A549 (cell line): ENCODE measurements at regions not wholly inside any gene's neighbourhood (a gene's known extent, or its start where the extent isn't known, plus 50 kb on each side); places are given as distances from the start of the nearest gene placed in this dataset.

ENCODE experiments used
- CEBPB ChIP-seq, 2 experiments: fragments of >200 bp in 1 of 2; sonication (Bioruptor Twin) in 1 of 2; formaldehyde crosslinking in 1 of 2; IDR thresholded peaks; 2 replicates each; pipeline ENCODE4 v1.6.1; 2012 to 2016
- POLR2A ChIP-seq: IDR thresholded peaks from 2 replicates; pipeline ENCODE4 v1.6.1; 2012; ENCODE audit warnings: mild to moderate bottlenecking, low read length
- TFCP2L1 ChIP-seq: fragments of 250-450 bp; sonication (Bioruptor Pico); IDR thresholded peaks from 2 replicates; pipeline ENCODE4 v1.5.0; 2021; ENCODE audit warnings: mild to moderate bottlenecking
- ZC3H11A ChIP-seq: fragments of 450-650 bp; IDR thresholded peaks from 2 replicates; pipeline ENCODE4 v1.6.1; 2014; ENCODE audit warnings: antibody characterized with exemption, mild to moderate bottlenecking
- TF ChIP-seq, protein P1 (sequence below): fragments of >200 bp; sonication (Bioruptor Twin); formaldehyde crosslinking; IDR thresholded peaks from 3 replicates; pipeline ENCODE4 v1.5.1; 2016
- TF ChIP-seq, protein P2 (sequence below): fragments of 200-600 bp; sonication (generic); IDR thresholded peaks from 2 replicates; pipeline ENCODE4 v1.6.1; 2016; ENCODE audit warnings: antibody characterized with exemption, mild to moderate bottlenecking, moderate library complexity

DNA sequence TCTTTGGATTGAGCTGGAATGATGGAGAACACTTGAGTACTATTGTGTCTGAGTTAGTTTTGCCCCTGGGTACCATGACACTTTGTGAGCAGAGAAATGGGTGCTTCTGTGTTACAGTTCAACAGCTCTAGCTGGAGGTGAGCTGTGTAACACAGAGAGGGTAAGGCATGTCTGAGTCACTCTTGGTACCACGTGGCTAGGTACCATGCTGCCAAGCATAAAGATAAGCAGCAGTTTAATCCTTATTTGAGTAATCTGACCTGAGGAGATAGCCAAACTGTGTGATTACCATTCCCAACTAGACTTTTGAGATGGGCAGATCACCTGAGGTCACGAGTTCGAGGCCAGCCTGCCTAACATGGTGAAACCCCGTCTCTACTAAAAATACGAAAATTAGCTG, 122.0 kb downstream of the OLFM4 start:
- TF ChIP-seq, protein P1, sequence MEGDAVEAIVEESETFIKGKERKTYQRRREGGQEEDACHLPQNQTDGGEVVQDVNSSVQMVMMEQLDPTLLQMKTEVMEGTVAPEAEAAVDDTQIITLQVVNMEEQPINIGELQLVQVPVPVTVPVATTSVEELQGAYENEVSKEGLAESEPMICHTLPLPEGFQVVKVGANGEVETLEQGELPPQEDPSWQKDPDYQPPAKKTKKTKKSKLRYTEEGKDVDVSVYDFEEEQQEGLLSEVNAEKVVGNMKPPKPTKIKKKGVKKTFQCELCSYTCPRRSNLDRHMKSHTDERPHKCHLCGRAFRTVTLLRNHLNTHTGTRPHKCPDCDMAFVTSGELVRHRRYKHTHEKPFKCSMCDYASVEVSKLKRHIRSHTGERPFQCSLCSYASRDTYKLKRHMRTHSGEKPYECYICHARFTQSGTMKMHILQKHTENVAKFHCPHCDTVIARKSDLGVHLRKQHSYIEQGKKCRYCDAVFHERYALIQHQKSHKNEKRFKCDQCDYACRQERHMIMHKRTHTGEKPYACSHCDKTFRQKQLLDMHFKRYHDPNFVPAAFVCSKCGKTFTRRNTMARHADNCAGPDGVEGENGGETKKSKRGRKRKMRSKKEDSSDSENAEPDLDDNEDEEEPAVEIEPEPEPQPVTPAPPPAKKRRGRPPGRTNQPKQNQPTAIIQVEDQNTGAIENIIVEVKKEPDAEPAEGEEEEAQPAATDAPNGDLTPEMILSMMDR = no peak
- TF ChIP-seq CEBPB (IDR thresholded peaks at IDR 0.05) (no peak), POLR2A (no peak), ZC3H11A (no peak), TFCP2L1 (CRISPR knock-in tag) (no peak)
- TF ChIP-seq, protein P2, sequence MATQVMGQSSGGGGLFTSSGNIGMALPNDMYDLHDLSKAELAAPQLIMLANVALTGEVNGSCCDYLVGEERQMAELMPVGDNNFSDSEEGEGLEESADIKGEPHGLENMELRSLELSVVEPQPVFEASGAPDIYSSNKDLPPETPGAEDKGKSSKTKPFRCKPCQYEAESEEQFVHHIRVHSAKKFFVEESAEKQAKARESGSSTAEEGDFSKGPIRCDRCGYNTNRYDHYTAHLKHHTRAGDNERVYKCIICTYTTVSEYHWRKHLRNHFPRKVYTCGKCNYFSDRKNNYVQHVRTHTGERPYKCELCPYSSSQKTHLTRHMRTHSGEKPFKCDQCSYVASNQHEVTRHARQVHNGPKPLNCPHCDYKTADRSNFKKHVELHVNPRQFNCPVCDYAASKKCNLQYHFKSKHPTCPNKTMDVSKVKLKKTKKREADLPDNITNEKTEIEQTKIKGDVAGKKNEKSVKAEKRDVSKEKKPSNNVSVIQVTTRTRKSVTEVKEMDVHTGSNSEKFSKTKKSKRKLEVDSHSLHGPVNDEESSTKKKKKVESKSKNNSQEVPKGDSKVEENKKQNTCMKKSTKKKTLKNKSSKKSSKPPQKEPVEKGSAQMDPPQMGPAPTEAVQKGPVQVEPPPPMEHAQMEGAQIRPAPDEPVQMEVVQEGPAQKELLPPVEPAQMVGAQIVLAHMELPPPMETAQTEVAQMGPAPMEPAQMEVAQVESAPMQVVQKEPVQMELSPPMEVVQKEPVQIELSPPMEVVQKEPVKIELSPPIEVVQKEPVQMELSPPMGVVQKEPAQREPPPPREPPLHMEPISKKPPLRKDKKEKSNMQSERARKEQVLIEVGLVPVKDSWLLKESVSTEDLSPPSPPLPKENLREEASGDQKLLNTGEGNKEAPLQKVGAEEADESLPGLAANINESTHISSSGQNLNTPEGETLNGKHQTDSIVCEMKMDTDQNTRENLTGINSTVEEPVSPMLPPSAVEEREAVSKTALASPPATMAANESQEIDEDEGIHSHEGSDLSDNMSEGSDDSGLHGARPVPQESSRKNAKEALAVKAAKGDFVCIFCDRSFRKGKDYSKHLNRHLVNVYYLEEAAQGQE = no peak
